Amniotic epithelial cell (primary cell): ENCODE measurements at regions not wholly inside any gene's neighbourhood (a gene's known extent, or its start where the extent isn't known, plus 50 kb on each side); places are given as distances from the start of the nearest gene placed in this dataset.

ENCODE experiments used
- DNase-seq: peaks from one replicate; pipeline ENCODE4 v3.0.0-alpha.2; 2010; ENCODE audit warnings: low read depth

DNA sequence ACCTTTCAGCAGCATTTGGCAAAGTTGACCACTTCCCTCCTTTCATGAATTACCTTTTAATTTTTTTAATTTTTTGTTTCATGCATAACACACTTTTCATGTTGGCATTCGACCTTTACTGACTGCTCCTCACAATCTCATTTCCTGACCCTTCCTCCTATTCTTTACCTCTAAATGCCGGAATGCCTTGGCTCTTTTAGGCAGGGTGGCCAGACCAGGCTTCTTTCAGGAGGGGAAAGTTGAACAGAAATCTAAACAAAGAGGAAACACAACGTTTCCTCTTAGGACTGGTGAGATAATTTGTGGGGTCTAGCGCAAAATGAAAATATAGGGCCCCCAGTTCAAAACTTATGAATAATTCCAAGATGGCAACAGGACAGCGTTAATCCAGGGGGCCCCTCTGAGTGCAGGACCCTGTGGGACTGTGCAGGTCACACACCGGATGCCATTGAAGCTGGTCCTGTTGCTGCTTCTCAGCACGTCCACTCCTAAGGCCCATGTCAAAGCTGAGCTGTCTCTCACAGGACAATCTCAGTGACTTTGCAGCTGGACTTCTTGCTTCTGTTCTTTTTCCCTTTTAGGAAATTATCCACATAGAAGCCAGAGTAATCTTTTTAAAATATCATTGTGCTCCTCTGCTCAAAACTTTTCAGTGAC lies 313.8 kb downstream of the HDGFL1 start:
- no peak for DNase-seq

DNA sequence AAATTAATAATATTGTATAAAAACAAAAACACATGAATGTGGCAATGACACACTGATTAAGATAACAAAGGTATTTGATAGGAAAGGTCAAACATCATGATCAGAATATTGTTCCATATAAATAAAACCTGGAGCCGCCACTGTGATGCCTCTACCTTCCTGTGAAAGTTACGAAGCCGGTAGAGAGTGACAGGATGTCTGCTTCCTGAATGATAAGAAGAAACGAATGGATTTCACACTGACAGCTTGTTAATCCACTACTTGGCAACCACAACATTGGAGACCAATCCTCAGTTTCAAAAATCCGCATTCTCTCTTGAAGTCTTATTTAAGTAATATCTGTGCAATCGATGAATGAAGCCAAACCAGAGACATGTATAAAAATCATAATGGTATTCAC lies 315.1 kb downstream of the HDGFL1 start:
- DNase-seq: no peak

DNA sequence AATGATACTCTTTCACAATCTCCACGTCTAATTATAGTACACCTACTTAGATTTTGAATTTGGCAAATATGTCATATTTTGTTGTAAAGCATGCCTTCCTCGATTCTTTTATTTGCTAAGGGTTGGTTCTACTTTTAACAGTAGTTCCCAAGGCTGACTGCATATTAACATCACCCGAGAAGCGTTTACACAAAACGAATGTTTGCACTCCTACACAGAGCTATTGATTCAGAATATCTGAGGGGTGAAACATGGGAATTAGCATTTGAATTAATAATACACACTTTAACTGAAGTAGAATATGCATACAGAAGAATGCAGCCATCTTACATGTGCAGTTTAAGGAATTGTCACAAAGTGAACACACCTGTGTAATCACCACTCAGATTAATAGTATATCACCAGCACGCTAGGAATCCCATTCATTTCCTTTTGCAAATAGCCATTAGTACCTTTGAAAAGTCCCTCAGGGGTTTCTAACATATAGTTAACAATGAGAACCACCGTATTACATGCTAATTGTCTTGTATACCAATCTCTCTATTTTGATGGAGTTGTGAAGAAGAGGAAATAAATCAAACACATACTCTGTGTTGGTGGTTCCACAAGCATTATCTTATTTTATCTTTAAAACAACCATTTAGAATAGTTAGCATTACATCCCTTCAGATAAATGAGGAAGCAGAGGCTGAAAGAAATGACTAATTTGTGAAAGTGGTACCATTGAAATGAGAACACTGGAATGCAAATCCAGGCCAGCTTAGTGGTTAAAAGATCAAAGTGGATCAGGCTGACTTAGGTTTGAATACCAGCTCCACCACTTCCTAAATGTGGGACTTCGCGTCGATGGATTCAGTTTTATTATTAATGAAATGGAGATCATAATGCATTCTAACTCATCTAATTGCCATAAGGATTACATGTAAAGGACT lies 317.6 kb downstream of the HDGFL1 start:
- DNase-seq: peak; percentile 94

DNA sequence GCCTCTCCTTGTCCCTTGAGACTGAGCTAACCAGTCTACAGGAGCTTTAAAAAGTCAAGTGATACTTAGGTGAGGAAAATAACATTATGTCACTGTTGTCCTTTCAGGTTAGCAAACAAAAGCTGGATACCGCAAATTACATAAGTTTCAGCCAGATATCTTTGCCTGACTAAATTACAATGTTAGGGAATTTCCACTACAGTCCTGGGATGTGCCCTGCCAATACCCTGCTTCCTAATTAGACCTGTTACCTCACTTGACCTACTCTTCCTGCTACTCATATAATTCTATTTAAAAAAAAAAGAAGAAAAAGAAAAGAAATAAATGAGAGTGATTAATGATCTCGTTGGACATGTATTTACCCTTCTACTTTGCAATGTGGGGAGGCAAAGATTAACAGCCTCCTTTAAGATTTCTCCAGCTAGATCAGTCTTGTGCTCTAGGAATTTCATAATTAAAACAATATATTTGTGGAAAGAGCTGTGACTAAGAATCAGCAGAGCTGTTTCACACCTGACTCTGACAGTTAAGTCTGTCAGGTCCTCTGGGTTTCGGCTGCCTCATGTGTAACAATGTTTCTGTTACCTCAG lies 318.9 kb downstream of the HDGFL1 start:
- peak; percentile 55 for DNase-seq

DNA sequence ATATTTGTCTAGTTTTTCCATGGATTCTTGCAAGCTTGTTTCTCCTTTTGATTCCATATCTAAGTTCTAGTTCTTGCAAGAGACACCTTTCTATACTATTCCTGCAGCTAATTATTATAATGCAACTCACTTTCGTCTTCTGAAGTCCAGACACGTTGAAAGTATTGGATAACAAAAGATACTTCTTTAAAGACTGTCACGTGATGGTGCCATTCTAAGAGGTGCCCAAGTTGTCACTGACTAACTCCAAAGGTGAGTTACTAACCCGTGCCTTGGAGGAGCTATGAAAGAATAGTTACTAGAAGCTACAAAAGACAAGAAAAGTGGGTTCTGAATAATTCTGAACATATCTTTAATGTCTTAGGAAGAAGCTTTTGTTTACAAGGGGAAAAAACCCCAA lies 322.6 kb downstream of the HDGFL1 start:
- no peak for DNase-seq

DNA sequence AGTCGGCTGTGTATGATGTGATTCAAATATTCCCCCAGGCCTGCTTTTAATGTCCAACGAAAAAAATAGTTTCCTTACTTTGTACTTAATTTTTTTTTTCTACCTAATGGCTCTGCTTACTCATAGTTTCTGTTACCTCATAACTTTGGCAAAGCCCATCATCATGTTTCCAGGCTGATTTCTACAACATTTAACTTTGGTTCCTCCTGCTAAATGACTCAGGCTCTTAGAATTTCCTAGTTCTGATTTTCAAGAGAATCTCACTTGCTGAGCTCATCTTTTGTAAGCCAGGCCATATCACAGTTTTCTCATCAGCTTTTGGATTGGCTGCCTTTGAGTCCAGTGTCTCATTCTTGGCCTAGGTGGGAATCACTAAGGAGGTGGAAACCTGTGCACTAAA lies 323.1 kb downstream of the HDGFL1 start:
- DNase-seq: peak; percentile 98

DNA sequence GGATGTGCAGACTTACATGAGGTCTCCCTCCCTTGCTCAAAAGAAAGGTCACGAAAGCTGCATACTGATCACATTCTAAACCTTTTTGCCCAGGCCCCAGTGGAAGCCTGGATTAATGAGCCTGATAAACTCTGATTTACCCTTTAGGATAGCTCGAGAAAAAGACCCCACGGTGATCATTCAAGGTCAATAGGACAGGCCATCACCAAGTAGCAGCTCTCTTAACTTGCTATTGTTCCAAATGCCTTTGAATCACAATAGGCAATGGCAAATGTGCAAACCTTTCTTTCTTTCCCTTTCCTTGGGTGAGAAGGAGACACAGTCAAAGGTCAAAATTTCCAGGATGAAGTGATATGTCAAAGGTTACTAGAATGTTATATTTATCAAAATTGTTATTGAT lies 327.3 kb downstream of the HDGFL1 start:
- DNase-seq: no peak

DNA sequence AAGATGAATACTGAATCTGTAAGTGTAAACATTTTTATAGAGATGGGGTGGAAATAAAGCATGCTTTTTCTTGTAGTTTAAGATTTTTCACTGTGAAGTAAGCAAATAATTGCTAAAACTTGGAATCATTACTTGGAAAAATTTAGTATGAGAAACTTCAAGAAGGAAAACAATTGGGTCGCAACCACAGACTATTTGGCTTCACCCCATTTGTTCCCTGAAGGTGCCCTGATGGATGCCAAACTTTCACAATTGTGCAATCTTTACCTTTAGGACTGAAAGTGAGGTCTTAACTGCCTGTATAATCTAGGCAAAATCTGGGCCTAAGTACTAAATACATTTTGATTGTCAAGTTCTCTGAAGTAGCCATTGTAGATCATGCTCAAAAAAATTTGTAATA lies 330.1 kb downstream of the HDGFL1 start:
- DNase-seq: no peak

DNA sequence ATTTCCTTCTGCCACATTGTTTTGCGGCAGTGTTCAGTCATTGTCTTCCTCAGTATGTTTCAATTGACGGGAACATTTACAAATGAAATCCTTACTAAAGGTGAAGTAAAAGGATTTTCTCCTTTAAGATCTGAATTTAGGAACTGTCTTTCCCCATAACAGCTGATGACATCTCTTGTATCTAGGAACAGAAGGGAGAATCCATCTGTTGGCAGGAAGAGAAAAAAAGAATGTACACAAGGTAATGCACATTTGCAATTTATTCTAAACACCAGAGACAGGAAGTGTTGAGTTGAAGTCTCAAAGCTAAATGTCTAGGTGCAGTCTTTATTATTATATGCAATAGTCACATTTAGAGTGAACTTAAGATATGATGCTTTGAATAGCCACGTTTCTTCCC lies 334.5 kb downstream of the HDGFL1 start:
- no peak for DNase-seq

DNA sequence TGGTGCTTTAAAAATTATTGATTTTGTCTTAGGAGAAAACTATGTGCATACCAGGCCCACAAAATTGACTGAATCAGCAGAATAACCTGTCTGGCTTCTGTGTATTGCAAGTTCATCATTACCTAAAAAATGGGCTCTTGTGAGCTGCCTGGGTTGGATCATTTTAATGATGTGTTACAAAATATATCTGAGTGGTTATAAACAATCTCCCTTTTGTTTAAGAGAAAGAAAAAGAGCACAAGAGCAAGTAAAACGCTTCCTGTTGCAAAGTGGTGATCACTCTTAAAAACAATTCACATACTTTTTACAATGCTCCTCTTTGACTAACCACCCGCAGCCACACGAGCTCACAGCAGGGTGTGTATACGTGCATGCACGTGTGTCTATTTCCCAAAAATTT lies 335.1 kb downstream of the HDGFL1 start:
- DNase-seq: no peak

DNA sequence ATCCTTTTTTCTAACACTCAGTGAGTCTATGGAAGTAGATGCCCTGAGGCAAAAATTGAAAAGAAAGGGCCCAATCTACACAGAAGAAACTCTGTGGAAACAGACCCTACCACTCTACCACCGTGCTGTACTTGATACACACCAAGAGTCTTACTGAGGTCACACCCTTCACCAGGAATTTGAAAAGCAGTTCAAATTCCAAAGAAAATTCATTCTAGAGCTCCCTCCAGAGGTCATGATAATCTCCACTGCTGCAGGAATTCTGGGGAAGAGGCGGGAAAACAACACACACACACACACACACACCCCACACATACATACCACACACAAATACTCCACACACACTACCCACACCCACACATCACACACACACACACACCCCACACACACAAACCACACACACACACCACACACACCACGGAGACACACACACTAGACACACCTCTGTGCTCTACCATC lies 336.8 kb downstream of the HDGFL1 start:
- DNase-seq: peak; percentile 66

DNA sequence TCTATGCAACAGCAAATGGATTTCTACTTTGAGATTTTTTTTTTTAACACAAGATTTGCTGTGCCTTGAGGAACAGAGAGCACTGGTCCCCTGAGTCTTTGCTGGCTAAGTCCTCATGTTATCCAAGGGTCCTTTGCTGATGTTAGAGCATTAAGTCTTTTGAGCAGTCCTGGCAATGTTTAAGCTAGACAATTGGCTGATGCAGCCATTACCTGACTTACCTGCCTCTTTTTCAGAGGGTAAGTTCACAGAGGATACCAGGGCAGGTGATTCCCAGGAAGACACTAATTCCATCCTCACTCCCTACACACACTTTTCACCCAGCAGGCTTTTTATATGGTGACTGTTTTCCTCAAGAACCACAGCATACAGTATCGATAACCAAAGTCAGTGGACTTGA lies 337.7 kb downstream of the HDGFL1 start:
- no peak for DNase-seq

DNA sequence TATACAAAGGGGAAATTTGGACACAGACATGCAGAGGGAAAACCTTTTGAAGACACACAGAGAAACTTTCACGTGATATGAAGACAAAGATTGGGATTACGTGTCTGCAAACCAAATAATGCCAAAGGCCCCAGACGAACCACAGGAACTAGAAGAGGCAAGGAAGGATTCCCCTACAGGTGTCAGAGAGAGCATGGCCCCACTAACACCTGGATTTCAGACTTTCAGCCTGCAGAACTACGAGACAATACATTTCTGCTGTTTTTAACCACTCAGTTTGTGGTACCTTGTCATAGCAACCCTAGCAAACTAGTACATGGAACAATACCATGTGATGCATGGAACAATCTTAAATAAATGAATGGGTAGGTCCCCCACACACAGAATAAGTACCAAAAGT lies 341.0 kb downstream of the HDGFL1 start:
- no peak for DNase-seq

DNA sequence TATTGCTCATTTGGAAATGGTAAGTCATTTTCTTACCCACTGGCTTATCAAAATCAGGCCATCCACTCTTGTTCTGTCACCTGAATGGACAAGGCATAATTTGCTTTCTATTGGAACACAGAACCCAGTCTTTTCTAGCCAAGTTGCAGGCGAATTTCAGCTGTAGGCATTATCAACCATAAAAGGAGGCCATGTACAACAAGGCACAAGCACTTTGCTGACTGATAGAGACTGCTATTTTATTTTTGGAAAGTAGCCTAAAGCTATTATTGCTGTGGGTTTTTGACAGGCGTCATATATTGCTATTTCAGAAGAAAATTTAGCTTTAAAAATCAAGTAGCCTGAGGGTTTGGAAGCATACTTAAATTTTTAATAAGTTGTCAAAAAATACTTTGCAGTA lies 344.2 kb downstream of the HDGFL1 start:
- no peak for DNase-seq

DNA sequence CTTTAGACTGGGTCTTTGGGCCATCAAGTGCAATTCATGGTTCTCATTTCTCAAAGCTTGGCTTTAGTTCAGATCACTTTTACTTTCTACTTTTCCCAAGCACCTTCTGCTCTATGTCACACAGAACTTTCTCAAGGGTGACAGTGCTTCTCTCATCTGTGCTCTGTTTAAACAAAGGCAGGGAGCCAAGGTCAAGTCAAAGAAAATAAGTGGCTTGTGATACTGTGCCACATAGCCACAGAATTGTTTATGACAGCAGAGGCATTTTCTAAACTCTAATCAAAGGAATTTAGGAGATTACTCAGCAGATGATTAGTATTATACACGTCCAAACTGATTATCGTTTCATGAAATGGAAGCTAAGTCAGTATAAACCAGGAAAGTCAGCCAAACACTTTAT lies 348.0 kb downstream of the HDGFL1 start:
- peak; percentile 12 for DNase-seq

DNA sequence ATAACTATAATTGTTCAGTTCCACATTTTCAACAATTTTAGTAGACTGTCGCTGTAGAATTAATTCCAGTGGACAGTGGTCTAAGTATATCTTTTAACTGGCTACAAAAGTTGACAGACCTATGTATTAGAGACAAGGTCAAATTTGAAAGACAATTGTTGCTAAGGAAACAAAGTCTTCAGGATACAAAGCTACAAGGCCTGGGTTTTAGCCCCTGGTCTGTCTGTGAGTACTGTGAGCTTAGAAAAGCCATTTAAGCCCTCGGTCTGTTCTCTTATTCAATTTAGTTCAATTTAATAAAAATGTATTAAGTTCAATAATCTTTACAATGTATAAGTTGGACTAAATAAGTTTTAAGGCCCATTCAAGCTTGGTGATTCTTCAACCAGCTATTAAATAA lies 352.5 kb downstream of the HDGFL1 start:
- no peak for DNase-seq

DNA sequence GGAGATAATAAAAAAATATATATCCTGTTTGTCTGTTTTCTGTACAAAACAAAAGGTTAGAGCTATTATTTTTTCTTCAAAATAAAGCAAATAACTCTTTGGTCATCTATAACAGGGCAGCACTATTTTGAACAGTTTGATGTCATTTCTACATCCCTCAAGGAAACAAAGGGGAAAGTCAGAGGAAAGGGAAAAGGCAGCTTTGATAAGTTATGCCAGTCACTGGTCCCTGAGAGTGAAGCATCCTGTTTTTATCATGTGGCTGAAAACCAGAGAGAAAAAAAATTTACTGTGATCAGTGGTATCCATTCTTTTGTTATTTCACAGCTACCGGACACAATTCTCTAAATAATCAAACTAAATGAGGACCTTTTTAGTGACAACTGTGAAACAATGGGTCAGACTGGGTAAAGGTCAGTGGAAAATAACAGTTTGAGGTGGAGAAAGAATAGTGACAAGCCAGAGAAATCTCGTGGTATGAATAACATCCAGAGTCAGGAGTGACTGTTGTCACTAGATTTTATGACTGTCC lies 356.0 kb downstream of the HDGFL1 start:
- DNase-seq: no peak

DNA sequence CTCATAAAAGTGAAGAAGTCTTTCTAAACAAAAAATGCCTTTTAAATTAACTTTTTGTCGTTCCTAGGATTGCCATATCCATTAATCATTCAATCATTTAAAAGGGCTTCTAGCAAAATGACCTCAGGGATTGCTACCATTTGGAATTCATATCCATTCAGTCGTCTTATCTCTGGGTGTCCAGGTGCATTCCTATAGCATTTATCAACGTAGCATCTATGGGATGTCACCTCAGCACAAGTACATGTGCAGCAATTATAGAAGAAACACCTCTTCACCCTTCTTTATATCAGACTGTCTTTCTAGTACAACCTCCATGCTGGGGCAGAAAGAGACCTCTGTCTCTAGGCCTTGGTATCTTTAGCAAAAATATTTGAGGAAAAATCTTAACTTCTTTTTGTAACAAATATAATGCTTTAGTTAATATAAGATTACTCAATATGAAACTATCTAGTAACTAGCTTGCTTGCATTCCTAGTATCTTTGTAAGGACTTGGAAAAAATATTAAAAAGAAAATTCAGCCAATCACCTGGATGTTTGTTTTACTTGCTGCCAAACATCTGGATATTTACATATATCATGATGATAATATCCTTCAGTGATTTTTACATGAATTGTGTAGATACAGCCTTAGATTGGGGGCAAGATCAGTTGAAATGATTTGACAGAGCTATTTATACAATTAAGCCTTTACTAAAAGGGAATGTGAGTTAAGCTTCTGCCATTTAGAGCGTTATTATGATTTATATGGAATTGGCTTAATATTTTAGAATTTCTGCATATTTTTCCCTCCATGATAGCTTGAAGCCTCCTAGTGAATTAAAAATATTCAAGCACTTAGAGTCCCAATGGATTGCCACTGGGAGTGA lies 356.8 kb downstream of the HDGFL1 start:
- DNase-seq: no peak

DNA sequence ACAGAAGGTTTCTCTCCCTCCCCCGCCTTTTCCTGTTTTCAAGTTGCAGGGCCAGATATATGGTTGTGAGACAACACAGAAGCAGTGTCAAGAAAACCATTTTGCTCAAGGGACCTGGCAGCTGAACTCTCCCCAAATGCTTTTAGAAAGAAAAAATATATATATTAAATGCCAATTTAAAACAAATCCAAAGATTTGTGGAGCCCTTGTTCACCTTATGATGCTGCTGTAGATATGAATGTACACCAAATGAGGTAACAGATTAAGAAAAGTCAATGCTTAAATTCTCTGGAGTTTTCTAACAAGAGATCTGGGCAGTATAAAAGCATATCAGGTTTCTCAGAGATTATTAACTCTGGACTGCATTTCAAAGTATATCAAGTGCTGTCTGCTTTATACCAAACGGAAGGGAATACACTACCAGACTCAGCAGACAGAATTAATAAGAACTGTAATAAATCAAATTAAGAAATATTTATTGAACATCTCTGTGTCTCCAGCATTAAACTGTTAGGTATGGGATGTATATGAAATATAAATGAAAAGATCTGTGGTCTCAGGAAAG lies 357.5 kb downstream of the HDGFL1 start:
- no peak for DNase-seq

DNA sequence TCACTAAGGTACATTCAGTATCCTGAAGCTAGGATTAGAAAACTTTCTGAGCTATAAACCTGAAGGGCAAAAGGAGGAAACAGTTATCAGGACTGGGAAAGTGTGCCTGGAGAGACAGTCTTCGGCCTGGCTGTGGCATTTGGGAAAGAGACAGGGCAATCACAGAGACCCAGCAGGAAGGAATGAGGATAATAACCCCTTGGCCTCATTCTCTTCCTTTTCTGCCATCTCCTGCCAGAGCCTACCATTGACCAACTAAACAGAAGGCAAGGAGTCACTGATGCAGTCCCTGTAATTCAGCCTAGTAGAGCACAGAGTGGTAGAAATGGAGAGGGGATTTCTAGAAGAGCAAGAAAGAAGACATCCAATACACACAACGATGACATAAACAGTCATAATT lies 359.4 kb downstream of the HDGFL1 start:
- no peak for DNase-seq

DNA sequence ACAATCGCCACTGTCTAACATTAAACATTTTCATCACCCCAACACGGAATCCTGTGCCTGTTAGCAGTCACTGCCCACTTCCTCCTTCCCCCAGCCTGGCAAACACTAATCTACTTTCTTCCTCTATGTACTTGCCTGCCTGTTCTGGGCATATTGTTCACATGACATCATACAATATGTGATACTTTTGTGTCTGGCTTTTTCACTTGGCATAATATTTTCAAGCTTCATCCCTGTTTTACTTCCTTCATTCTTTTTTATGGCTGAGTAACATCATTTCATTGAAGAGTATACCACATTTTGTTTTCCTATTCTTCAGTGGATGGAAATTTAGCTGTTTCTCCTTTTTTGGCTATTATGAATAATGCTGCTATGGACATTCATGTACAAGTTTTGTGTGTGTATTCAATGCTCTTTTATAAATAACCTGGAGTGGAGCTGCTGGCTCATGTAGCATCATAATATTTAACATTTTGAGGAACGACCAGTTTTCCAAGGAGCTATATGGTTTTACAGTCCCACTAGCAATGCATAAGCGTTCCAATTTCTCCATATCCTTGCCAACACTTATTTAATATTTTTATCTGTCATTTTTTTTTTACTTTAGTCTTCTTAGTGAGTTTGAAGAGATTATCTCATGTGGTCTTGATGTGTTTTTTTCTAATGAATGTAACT lies 360.1 kb downstream of the HDGFL1 start:
- no peak for DNase-seq
